ENCODE measurements at regions not wholly inside any gene's neighbourhood (a gene's known extent, or its start where the extent isn't known, plus 50 kb on each side); places are given as distances from the start of the nearest gene placed in this dataset.

GRCh38 chr2:109720380-109721106 lies 73.6 kb upstream of the RGPD5 start:
- TF ChIP-seq EZH2 (IDR thresholded peaks at IDR 0.05; ENCODE audit: insufficient read depth, low read length) = no peak
- TF ChIP-seq CTCF (IDR thresholded peaks at IDR 0.05; ENCODE audit: insufficient read depth, low read depth, low read length) = no peak

Data from astrocyte (in vitro differentiated cells and primary cell).